Thyroid gland (tissue), 4 donors: ENCODE measurements at regions not wholly inside any gene's neighbourhood (a gene's known extent, or its start where the extent isn't known, plus 50 kb on each side); places are given as distances from the start of the nearest gene placed in this dataset.
"Not testable (repeated sequence)": the region's sequence is repeated elsewhere in the genome, so short reads cannot be mapped to it uniquely, and the experiment has no call there.

Source experiments
- DNase-seq, 2 donors: peaks; one replicate each; pipeline ENCODE4 v3.0.0-alpha.2; 2019
- H3K27ac ChIP-seq, 3 donors: fragments of 200-600 bp; sonication (generic); 1 replicate in 2 of 3; 2 replicates in 1 of 3; pipeline ENCODE4 v1.5.1; 2016 to 2019; ENCODE audit warnings: mild to moderate bottlenecking in 1 of 3, moderate library complexity in 1 of 3
- H3K27me3 ChIP-seq: fragments of 200-600 bp; sonication (generic); one replicate; pipeline ENCODE4 v1.5.1; 2019
- H3K36me3 ChIP-seq, 2 donors: fragments of 200-600 bp; sonication (generic); one replicate each; pipeline ENCODE4 v1.5.1; 2016 to 2019
- H3K4me1 ChIP-seq, 2 donors: fragments of 200-600 bp; sonication (generic); one replicate each; pipeline ENCODE4 v1.5.1; 2017 to 2019
- H3K4me3 ChIP-seq, 3 donors: fragments of 200-600 bp; sonication (generic); replicated peaks in 1 of 3; 1 replicate in 2 of 3; 2 replicates in 1 of 3; pipeline ENCODE4 v1.5.1; 2016; ENCODE audit warnings: mild to moderate bottlenecking in 1 of 3
- H3K9me3 ChIP-seq: fragments of 200-600 bp; sonication (generic); one replicate; pipeline ENCODE4 v1.5.1; 2017
- POLR2A ChIP-seq, 2 donors: fragments of 450-650 bp; IDR thresholded peaks; one replicate each; pipeline ENCODE4 v1.6.1; 2017; ENCODE audit warnings: antibody characterized with exemption in 2 of 2, mild to moderate bottlenecking in 2 of 2, moderate library complexity in 1 of 2
- WGBS, 2 donors: methylation state at CpG; one replicate each; pipeline ENCODE4 v1.1.5; 2017; 5-methylcytosine and 5-hydroxymethylcytosine counted together
- intact Hi-C: fragments of 100-400 bp; cut with DNase I; formaldehyde crosslinking; loops from one replicate; pipeline ENCODE4 v1.15.1; 2023
- TF ChIP-seq, protein P1 (sequence below), 6 experiments: fragments of 200-600 bp in 3 of 6; fragments of 450-650 bp in 3 of 6; sonication (generic) in 3 of 6; IDR thresholded peaks; one replicate each; pipeline ENCODE4 v1.5.1; 2016 to 2019; ENCODE audit warnings: antibody characterized with exemption in 6 of 6, mild to moderate bottlenecking in 2 of 6, inconsistent platforms in 1 of 6, moderate library complexity in 1 of 6

DNA sequence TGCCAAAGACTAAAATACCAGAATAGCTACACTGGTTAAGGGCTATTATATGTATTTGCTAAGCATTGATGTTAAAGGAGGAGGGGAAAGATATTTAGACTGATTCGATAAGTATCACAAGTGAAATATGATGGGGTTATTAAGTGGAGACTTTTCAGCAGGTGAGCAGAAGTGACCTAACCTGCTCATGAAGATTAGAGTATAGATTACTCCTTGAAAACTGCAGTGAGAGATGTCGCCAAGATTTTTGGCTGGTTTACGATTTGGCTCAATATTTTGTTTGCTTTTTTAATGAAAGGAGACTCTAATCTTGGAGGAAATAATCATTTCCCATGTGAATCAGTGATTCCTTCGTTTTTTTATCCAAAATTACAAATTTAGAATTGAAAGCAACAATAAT is 1279.5 kb upstream of the TENM4 start:
- intact Hi-C loops, result no loop called here
- Histone ChIP-seq H3K27ac (no peak overlapping the region), H3K27me3 (no peaks in the 10 kb centered on the region), H3K36me3 (no peaks in the 10 kb centered on the region), H3K4me3 (no peak overlapping the region), H3K4me1 (no peaks in the 10 kb centered on the region), H3K9me3 (no peaks in the 10 kb centered on the region)
- DNase-seq, result no peak
- TF ChIP-seq, protein P1, sequence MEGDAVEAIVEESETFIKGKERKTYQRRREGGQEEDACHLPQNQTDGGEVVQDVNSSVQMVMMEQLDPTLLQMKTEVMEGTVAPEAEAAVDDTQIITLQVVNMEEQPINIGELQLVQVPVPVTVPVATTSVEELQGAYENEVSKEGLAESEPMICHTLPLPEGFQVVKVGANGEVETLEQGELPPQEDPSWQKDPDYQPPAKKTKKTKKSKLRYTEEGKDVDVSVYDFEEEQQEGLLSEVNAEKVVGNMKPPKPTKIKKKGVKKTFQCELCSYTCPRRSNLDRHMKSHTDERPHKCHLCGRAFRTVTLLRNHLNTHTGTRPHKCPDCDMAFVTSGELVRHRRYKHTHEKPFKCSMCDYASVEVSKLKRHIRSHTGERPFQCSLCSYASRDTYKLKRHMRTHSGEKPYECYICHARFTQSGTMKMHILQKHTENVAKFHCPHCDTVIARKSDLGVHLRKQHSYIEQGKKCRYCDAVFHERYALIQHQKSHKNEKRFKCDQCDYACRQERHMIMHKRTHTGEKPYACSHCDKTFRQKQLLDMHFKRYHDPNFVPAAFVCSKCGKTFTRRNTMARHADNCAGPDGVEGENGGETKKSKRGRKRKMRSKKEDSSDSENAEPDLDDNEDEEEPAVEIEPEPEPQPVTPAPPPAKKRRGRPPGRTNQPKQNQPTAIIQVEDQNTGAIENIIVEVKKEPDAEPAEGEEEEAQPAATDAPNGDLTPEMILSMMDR (IDR thresholded peaks at IDR 0.05), result no peak
- no peak for TF ChIP-seq POLR2A (IDR thresholded peaks at IDR 0.05)
- WGBS, 2 donors, result 74% methylated on average over 4 of the region's 4 CpGs

DNA sequence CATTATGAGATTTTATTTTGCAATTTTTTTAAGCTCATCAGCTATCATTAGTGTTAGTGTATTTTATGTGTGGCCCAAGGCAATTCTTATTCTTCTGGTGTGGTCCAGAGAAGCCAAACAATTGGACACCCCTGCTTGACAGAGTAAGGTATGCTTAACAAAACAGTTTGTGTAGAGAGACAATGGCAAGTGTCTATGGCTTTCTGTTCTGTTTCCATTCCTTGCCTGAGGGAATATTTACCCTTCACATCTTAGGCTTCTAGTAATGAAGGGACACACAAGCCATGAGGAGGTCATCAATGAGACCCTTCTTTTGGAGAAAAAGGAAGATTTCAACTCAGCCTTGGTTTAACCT is 1278.4 kb upstream of the TENM4 start:
- Histone ChIP-seq H3K4me3 (no peak overlapping the region), H3K36me3 (no peaks in the 10 kb centered on the region), H3K27me3 (no peaks in the 10 kb centered on the region), H3K4me1 (no peaks in the 10 kb centered on the region), H3K27ac (no peak overlapping the region), H3K9me3 (no peaks in the 10 kb centered on the region)
- intact Hi-C loops, result no loop called here
- no peak for DNase-seq
- no peak for TF ChIP-seq POLR2A (IDR thresholded peaks at IDR 0.05)
- TF ChIP-seq, protein P1 (IDR thresholded peaks at IDR 0.05), result no peak

DNA sequence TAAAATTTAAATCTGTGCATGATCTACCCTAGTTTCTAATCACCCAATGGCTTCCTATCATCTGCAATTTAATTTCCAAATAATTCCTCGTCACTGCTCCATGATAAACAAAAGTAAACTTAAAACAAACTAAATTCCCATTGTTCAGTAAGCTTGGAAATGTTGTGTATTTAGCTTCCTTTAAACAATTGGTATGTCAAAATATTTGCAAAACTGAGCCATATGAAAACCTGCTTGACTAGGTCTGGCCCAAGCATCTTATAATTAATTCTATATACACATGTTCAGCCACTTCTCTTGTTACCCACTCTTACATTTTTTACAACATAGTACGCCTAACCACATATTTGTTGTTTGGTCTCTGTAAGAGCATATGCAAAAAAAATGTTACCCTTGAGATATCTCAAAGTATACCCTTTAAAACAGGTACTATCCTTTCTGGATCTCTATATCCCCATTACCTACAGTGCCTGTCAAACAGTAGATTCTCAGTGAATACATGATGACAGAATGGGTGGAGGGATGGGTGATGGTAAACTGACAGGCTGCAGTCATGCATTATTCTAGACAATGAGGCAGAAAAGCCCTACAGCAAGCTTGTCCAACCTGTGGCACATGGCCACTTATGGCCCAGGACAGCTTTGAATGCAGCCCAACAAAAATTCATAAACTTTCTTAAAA is 1277.9 kb upstream of the TENM4 start:
- WGBS, 2 donors, result 47 to 51% methylated on average over 2 of the region's 2 CpGs
- no peak for DNase-seq
- H3K9me3 ChIP-seq, result no peaks in the 10 kb centered on the region
- no peaks in the 10 kb centered on the region for H3K36me3 ChIP-seq
- intact Hi-C loops, result no loop called here
- no peaks in the 10 kb centered on the region for H3K4me1 ChIP-seq
- H3K4me3 ChIP-seq, result no peak overlapping the region
- no peaks in the 10 kb centered on the region for H3K27me3 ChIP-seq
- no peak overlapping the region for H3K27ac ChIP-seq
- TF ChIP-seq POLR2A (IDR thresholded peaks at IDR 0.05), result no peak
- TF ChIP-seq, protein P1 (IDR thresholded peaks at IDR 0.05), result no peak

DNA sequence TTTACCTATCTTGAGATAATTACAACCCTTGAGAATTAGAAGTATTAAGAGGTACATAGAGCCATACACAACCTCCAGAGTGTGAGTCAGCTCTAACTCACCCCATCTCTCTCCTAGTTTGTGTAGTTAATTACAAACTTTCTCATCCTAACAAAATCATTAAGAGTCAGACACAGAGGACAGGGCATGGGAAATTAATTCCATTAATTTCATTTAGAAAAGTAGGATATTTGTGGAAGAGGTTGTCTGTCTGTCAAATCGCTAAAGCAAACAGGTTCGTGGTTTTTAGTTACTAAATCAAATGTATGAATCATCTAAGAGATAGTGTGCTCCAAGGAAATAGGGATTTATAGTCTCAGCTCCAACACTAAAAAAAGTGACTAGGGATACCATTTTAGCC is 1261.4 kb upstream of the TENM4 start:
- Histone ChIP-seq H3K27me3 (no peaks in the 10 kb centered on the region), H3K9me3 (no peaks in the 10 kb centered on the region), H3K4me1 (no peaks in the 10 kb centered on the region), H3K27ac (no peak overlapping the region), H3K4me3 (no peak overlapping the region), H3K36me3 (no peaks in the 10 kb centered on the region)
- whole genome bisulfite sequencing, 2 donors, result 89 to 92% methylated on average over 2 of the region's 2 CpGs
- TF ChIP-seq, protein P1 (IDR thresholded peaks at IDR 0.05), result no peak
- TF ChIP-seq POLR2A (IDR thresholded peaks at IDR 0.05), result no peak
- DNase-seq, result no peak
- intact Hi-C loops, result no loop called here

DNA sequence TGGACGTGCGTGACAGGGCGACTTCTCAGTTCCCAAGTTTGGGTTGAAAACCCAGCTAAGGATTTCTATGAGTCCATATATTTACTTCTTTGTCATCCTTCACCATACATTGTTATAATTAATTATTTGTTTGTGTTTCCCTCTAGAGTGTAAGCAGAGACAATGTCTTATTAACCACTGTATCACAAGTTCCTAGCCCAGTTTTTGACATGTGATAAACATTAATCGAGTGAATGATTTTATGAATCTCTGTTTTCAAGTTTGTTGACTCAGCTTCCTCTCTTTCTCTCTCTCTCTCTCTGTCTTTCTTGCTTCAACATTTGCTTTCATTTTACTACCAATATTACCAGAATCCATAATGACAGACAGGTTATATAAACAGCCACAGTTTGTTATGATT is 1259.6 kb upstream of the TENM4 start:
- no peaks in the 10 kb centered on the region for H3K27me3 ChIP-seq
- TF ChIP-seq, protein P1 (IDR thresholded peaks at IDR 0.05), result no peak
- no peak for TF ChIP-seq POLR2A (IDR thresholded peaks at IDR 0.05)
- DNase-seq, result no peak
- no peaks in the 10 kb centered on the region for H3K4me1 ChIP-seq
- WGBS, 2 donors, result 86 to 88% methylated on average over 4 of the region's 4 CpGs
- no peak overlapping the region for H3K4me3 ChIP-seq
- H3K36me3 ChIP-seq, result no peaks in the 10 kb centered on the region
- no peaks in the 10 kb centered on the region for H3K9me3 ChIP-seq
- no peak overlapping the region for H3K27ac ChIP-seq
- intact Hi-C loops, result no loop called here

DNA sequence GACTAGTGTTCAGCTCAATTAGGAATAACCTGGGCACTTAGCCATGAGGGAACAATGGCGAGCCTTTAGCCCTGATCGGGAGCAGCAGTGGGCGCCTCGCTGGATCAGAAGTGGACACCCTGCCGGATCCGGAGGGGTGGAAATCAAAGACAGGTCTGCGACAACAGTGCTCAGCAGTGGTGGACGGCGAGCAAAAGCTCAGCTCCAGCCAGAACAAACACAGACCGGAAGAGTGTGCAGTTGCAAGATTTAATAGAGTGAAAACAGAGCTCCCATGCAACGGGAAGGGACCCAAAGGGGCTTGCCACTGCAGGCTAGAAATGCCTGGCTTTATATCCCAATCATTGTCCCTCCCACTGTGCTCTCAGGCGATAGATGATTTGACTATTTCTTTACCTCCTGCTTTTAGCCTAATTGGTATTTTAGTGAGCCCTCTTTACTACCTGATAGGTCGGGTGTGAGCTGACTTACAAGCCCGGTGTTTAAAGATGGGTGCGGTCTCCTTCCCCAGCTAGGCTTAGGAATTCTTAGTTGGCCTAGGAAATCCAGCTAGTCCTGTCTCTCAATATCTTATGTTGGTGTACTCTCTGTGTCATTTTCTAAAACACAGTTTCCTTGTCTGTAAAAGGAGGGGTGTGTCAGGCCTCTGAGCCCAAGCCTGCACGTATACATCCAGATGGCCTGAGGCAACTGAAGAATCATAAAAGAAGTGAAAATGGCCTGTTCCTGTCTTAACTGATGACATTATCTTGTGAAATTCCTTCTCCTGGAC is 1258.8 kb upstream of the TENM4 start:
- intact Hi-C loops, H3K4me1 ChIP-seq, H3K36me3 ChIP-seq, H3K9me3 ChIP-seq, H3K27me3 ChIP-seq, H3K4me3 ChIP-seq, H3K27ac ChIP-seq, DNase-seq: not testable (repeated sequence)
- WGBS, 2 donors, result 77 to 80% methylated on average over 16 of the region's 16 CpGs
